ENCODE measurements at regions not wholly inside any gene's neighbourhood (a gene's known extent, or its start where the extent isn't known, plus 50 kb on each side); places are given as distances from the start of the nearest gene placed in this dataset.
"Not testable (repeated sequence)": the region's sequence is repeated elsewhere in the genome, so short reads cannot be mapped to it uniquely, and the experiment has no call there.

DNA sequence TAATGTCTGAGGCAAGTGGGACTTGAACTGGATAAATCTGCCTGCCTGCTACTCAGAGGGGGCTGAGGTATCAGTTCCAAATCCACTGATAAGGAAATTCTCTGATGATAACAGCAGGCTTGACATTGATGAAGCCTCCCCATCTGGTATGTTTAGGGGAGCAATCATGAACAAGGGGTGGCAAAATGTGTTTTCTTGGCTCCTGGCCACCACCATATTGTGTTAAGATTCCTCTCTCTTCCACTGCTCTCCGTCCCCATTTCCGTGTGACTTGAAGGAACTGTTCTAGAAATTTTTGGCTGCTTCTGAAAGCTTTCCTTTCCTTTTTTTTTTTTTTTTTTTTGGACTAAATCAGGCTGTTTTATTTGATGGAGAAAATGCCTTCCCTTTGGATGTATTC is 335.3 kb upstream of the NRSN1 start:
- no peak overlapping the region for H3K4me3 Mint-ChIP-seq (ENCODE audit: unreplicated experiment)
- H3K4me1 Mint-ChIP-seq (ENCODE audit: unreplicated experiment) = no peaks in the 10 kb centered on the region
- H3K27ac Mint-ChIP-seq (ENCODE audit: unreplicated experiment) = no peak overlapping the region
- no peak for DNase-seq (ENCODE audit: extremely low spot score, unreplicated experiment)
- no peaks in the 10 kb centered on the region for H3K9me3 Mint-ChIP-seq (ENCODE audit: unreplicated experiment)
- no peaks in the 10 kb centered on the region for H3K27me3 Mint-ChIP-seq (ENCODE audit: unreplicated experiment)
- H3K36me3 Mint-ChIP-seq (ENCODE audit: unreplicated experiment) = no peaks in the 10 kb centered on the region
- TF ChIP-seq, protein P1, sequence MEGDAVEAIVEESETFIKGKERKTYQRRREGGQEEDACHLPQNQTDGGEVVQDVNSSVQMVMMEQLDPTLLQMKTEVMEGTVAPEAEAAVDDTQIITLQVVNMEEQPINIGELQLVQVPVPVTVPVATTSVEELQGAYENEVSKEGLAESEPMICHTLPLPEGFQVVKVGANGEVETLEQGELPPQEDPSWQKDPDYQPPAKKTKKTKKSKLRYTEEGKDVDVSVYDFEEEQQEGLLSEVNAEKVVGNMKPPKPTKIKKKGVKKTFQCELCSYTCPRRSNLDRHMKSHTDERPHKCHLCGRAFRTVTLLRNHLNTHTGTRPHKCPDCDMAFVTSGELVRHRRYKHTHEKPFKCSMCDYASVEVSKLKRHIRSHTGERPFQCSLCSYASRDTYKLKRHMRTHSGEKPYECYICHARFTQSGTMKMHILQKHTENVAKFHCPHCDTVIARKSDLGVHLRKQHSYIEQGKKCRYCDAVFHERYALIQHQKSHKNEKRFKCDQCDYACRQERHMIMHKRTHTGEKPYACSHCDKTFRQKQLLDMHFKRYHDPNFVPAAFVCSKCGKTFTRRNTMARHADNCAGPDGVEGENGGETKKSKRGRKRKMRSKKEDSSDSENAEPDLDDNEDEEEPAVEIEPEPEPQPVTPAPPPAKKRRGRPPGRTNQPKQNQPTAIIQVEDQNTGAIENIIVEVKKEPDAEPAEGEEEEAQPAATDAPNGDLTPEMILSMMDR (IDR thresholded peaks at IDR 0.05) = no peak

DNA sequence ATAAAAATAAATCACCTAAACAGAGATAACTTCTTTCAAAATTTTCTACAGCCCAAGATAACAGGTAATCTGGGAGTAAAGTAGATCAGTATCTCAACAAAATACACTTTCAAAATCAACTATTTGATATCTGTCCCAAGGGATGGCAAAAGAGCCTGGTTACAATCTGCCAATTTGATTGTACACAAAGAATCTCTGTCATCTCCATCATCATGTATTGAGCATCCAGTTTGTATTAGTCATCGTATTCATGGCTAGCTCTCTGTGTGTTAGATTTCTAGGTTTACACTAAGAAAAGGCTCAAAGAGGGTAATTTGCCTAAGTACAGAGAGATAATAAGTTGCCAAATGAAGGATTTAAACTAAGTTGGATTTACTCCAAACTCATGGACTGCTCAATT is 329.0 kb upstream of the NRSN1 start:
- H3K27ac Mint-ChIP-seq (ENCODE audit: unreplicated experiment) = no peak overlapping the region
- no peaks in the 10 kb centered on the region for H3K4me1 Mint-ChIP-seq (ENCODE audit: unreplicated experiment)
- no peaks in the 10 kb centered on the region for H3K27me3 Mint-ChIP-seq (ENCODE audit: unreplicated experiment)
- DNase-seq (ENCODE audit: extremely low spot score, unreplicated experiment) = no peak
- H3K4me3 Mint-ChIP-seq (ENCODE audit: unreplicated experiment) = no peak overlapping the region
- TF ChIP-seq, protein P1 (IDR thresholded peaks at IDR 0.05) = no peak
- no peaks in the 10 kb centered on the region for H3K36me3 Mint-ChIP-seq (ENCODE audit: unreplicated experiment)
- H3K9me3 Mint-ChIP-seq (ENCODE audit: unreplicated experiment) = no peaks in the 10 kb centered on the region

DNA sequence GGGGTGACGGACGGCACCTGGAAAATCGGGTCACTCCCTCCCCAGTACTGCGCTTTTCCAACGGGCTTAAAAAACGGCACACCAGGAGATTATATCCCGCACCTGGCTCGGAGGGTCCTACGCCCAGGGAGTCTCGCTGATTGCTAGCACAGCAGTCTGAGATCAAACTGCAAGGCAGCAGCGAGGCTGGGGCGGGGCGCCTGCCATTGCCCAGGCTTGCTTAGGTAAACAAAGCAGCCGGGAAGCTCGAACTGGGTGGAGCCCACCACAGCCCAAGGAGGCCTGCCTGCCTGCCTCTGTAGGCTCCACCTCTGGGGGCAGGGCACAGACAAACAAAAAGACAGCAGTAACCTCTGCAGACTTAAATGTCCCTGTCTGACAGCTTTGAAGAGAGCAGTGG is 321.7 kb upstream of the NRSN1 start:
- H3K4me3 Mint-ChIP-seq (ENCODE audit: unreplicated experiment); H3K4me1 Mint-ChIP-seq (ENCODE audit: unreplicated experiment); H3K27ac Mint-ChIP-seq (ENCODE audit: unreplicated experiment); H3K36me3 Mint-ChIP-seq (ENCODE audit: unreplicated experiment); DNase-seq (ENCODE audit: extremely low spot score, unreplicated experiment); H3K27me3 Mint-ChIP-seq (ENCODE audit: unreplicated experiment); H3K9me3 Mint-ChIP-seq (ENCODE audit: unreplicated experiment): not testable (repeated sequence)

DNA sequence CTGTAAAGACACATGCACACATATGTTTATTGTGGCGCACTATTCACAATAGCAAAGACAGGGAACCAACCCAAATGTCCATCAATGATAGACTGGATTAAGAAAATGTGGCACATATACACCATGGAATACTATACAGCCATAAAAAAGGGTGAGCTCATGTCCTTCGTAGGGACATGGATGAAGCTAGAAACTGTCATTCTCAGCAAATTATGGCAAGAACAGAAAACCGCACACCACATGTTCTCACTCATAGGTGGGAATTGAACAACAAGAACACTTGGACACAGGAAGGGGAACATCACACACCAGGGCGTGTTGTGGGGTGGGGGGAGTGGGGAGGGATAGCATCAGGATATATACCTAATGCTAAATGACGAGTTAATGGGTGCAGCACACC is 304.9 kb upstream of the NRSN1 start:
- not testable (repeated sequence) for H3K4me1 Mint-ChIP-seq (ENCODE audit: unreplicated experiment); DNase-seq (ENCODE audit: extremely low spot score, unreplicated experiment); H3K4me3 Mint-ChIP-seq (ENCODE audit: unreplicated experiment); H3K27ac Mint-ChIP-seq (ENCODE audit: unreplicated experiment); H3K36me3 Mint-ChIP-seq (ENCODE audit: unreplicated experiment); H3K27me3 Mint-ChIP-seq (ENCODE audit: unreplicated experiment)
- H3K9me3 Mint-ChIP-seq (ENCODE audit: unreplicated experiment) = peaks cover 11% of the 10 kb centered on the region

DNA sequence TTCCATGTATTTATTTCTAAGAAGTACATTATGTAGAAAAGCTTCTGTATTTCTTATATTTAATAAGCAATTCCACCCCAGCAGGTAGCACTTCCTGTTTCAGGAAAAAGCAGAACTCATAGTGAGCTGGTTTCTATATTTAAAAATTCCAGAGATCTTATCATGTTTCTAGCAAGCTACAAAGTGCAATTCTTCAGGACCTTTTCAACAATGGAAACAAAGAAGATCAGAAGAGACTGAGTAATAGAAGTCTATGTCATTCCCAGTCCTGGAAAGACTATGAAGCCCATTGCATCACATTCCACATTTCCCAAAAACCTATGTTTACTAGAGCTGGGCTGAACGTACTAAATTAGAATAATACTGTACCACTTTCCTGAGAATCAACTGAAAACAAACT is 302.6 kb upstream of the NRSN1 start:
- TF ChIP-seq, protein P1 (IDR thresholded peaks at IDR 0.05) = no peak
- DNase-seq (ENCODE audit: extremely low spot score, unreplicated experiment) = no peak
- H3K27ac Mint-ChIP-seq (ENCODE audit: unreplicated experiment) = no peak overlapping the region
- H3K9me3 Mint-ChIP-seq (ENCODE audit: unreplicated experiment) = peaks cover 6% of the 10 kb centered on the region
- no peak overlapping the region for H3K4me3 Mint-ChIP-seq (ENCODE audit: unreplicated experiment)
- H3K36me3 Mint-ChIP-seq (ENCODE audit: unreplicated experiment) = no peaks in the 10 kb centered on the region
- no peaks in the 10 kb centered on the region for H3K27me3 Mint-ChIP-seq (ENCODE audit: unreplicated experiment)
- H3K4me1 Mint-ChIP-seq (ENCODE audit: unreplicated experiment) = no peaks in the 10 kb centered on the region

DNA sequence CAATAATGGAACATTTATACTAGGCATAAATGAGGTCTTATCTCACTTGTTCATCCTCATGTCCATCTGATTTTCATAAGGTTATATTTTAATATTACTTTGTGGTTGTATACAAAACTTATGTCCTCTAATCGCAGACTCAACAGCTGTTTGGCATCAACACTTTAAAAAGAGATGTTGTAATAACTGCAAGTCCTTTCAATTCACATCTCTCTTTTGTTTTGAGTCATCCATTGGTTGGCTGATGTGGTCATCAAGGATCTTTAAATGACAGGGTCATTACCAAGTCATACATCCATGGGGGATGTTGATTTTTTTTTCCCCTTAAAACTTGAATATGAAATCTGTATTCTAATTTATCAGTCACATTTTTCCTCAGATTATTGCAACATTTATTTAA is 299.4 kb upstream of the NRSN1 start:
- H3K27ac Mint-ChIP-seq (ENCODE audit: unreplicated experiment) = no peak overlapping the region
- H3K36me3 Mint-ChIP-seq (ENCODE audit: unreplicated experiment) = no peaks in the 10 kb centered on the region
- H3K4me1 Mint-ChIP-seq (ENCODE audit: unreplicated experiment) = no peaks in the 10 kb centered on the region
- H3K9me3 Mint-ChIP-seq (ENCODE audit: unreplicated experiment) = peaks cover 8% of the 10 kb centered on the region
- TF ChIP-seq, protein P1 (IDR thresholded peaks at IDR 0.05) = no peak
- H3K27me3 Mint-ChIP-seq (ENCODE audit: unreplicated experiment) = no peaks in the 10 kb centered on the region
- no peak for DNase-seq (ENCODE audit: extremely low spot score, unreplicated experiment)
- H3K4me3 Mint-ChIP-seq (ENCODE audit: unreplicated experiment) = no peak overlapping the region

Measured in osteocyte (in vitro differentiated cells).